Endothelial cell of umbilical vein (primary cell): ENCODE measurements at regions not wholly inside any gene's neighbourhood (a gene's known extent, or its start where the extent isn't known, plus 50 kb on each side); places are given as distances from the start of the nearest gene placed in this dataset.

Experiments
- BruUV-seq: library from RNA; stranded (reverse); fragments of 400-500 nt; replicated peaks from 2 replicates; lab custom pipeline; 2021; lab: Mats Ljungman, UMichigan
- CTCF ChIA-PET: fragments of 300-600, 350-600 bp; sonication (Branson Sonifier 250); formaldehyde crosslinking; loops from one replicate; lab custom pipeline; 2021; ENCODE audit warnings: antibody characterized with exemption, inconsistent platforms; lab: Charles Lee
- POLR2A ChIA-PET: fragments of 300-600, 350-600 bp; sonication (Branson Sonifier 250); formaldehyde crosslinking; loops from one replicate; lab custom pipeline; 2021; ENCODE audit warnings: antibody characterized with exemption, inconsistent platforms; lab: Charles Lee
- DNase-seq: peaks from one replicate; pipeline ENCODE4 v3.0.0-alpha.2; 2011; ENCODE audit warnings: low read depth, low spot score
- FAIRE-seq: peaks from 2 replicates; lab custom pipeline; 2011; peaks lifted over from hg19 to GRCh38; lab: Jason Lieb, UNC
- H2AFZ ChIP-seq: 2 replicates; pipeline ENCODE4 v1.6.0; 2012; ENCODE audit warnings: low read depth, low read length, control low read depth, inconsistent platforms
- H3K27ac ChIP-seq: 2 replicates; pipeline ENCODE4 v1.5.1; 2011; ENCODE audit warnings: low read depth, mild to moderate bottlenecking, control low read depth, low read length, moderate library complexity; ENCODE audit not compliant: insufficient read depth
- H3K27me3 ChIP-seq, 2 experiments: 2 replicates each; pipeline versions ENCODE4 v1.6.0 to v1.6.1; 2011; ENCODE audit warnings: low read length in 2 of 2, mixed read lengths in 1 of 2; ENCODE audit not compliant: control insufficient read depth in 2 of 2, insufficient read depth in 2 of 2
- H3K36me3 ChIP-seq, 2 experiments: 2 replicates in 1 of 2; 3 replicates in 1 of 2; pipeline ENCODE4 v1.5.1; 2011; ENCODE audit warnings: low read length in 2 of 2, mild to moderate bottlenecking in 1 of 2, moderate library complexity in 1 of 2; ENCODE audit not compliant: control insufficient read depth in 2 of 2, insufficient read depth in 2 of 2; ENCODE audit errors: extremely low read depth in 1 of 2
- H3K4me1 ChIP-seq: 3 replicates; pipeline ENCODE4 v1.5.1; 2011; ENCODE audit warnings: mild to moderate bottlenecking, low read length; ENCODE audit not compliant: control insufficient read depth, insufficient read depth; ENCODE audit errors: extremely low read depth
- H3K4me2 ChIP-seq: 2 replicates; pipeline ENCODE4 v1.6.1; 2011; ENCODE audit warnings: low read length, control low read depth, mixed read lengths; ENCODE audit not compliant: insufficient read depth
- H3K4me3 ChIP-seq, 3 experiments: fragments of 200-600 bp in 1 of 3; sonication (generic), shearing (Covaris generic) in 1 of 3; replicated peaks in 1 of 3; 2 replicates each; pipeline ENCODE4 v1.5.1; 2011 to 2016; ENCODE audit warnings: control low read depth in 3 of 3, low read length in 3 of 3, mild to moderate bottlenecking in 2 of 3, inconsistent platforms in 1 of 3, low read depth in 1 of 3, moderate library complexity in 1 of 3; ENCODE audit not compliant: insufficient read depth in 1 of 3
- H3K79me2 ChIP-seq: 2 replicates; pipeline ENCODE4 v1.6.0; 2012; ENCODE audit warnings: low read length, inconsistent platforms; ENCODE audit not compliant: control insufficient read depth, insufficient read depth
- H3K9ac ChIP-seq: replicated peaks from 2 replicates; pipeline ENCODE3; 2011; ENCODE audit warnings: low read length, control low read depth; ENCODE audit not compliant: insufficient read depth; ENCODE audit errors: extremely low read depth
- H3K9me1 ChIP-seq: replicated peaks from 3 replicates; pipeline ENCODE4 v1.6.0; 2011; ENCODE audit warnings: mild to moderate bottlenecking, low read length; ENCODE audit not compliant: control insufficient read depth, insufficient read depth; ENCODE audit errors: extremely low read depth
- H3K9me3 ChIP-seq: replicated peaks from 2 replicates; pipeline ENCODE4 v1.5.1; 2012; ENCODE audit warnings: low read length, inconsistent platforms; ENCODE audit not compliant: control insufficient read depth, insufficient read depth
- H4K20me1 ChIP-seq: replicated peaks from 2 replicates; pipeline ENCODE3; 2011; ENCODE audit warnings: mild to moderate bottlenecking, low read length; ENCODE audit not compliant: control insufficient read depth, insufficient read depth; ENCODE audit errors: extremely low read depth
- EZH2 ChIP-seq: IDR thresholded peaks from 2 replicates; pipeline ENCODE4 v1.6.1; 2012; ENCODE audit warnings: borderline replicate concordance, low read depth, mild to moderate bottlenecking, moderate library complexity, low read length, inconsistent platforms; ENCODE audit not compliant: severe bottlenecking
- FOS ChIP-seq: IDR thresholded peaks from 2 replicates; pipeline ENCODE4 v1.6.1; 2011; ENCODE audit warnings: mild to moderate bottlenecking, low read length, moderate library complexity, borderline replicate concordance; ENCODE audit not compliant: insufficient read depth
- GATA2 ChIP-seq: IDR thresholded peaks from 2 replicates; pipeline ENCODE4 v1.7.0; 2011; ENCODE audit warnings: low read depth, mild to moderate bottlenecking, moderate library complexity, mixed read lengths, low read length; ENCODE audit not compliant: insufficient read length, insufficient read depth
- JUN ChIP-seq: IDR thresholded peaks from 2 replicates; pipeline ENCODE4 v1.6.1; 2011; ENCODE audit warnings: borderline replicate concordance, low read depth; ENCODE audit not compliant: insufficient read length, insufficient read depth
- MYC ChIP-seq: IDR thresholded peaks from one replicate; pipeline ENCODE4 v1.6.1; 2011; ENCODE audit warnings: mild to moderate bottlenecking, low read depth, low read length
- POLR2A ChIP-seq: IDR thresholded peaks from 2 replicates; pipeline ENCODE4 v1.6.1; 2012; ENCODE audit warnings: low read depth, mild to moderate bottlenecking, control low read depth, low read length
- POLR2AphosphoS5 ChIP-seq: IDR thresholded peaks from 2 replicates; pipeline ENCODE4 v1.6.1; 2012; ENCODE audit warnings: low read depth, mild to moderate bottlenecking, control low read depth, low read length, moderate library complexity; ENCODE audit not compliant: insufficient read depth
- dilution Hi-C: fragments of 300-500 bp; cut with MboI; formaldehyde crosslinking; loops from one replicate; pipeline ENCODE4 v1.15.0; 2019; ENCODE audit warnings: low sequenced_read_pairs; ENCODE audit not compliant: extremely low pct_ligation_motif_present
- intact Hi-C: fragments of 100-400 bp; cut with micrococcal nuclease; formaldehyde crosslinking; loops from one replicate; pipeline ENCODE4 v1.10.0; 2022
- TF ChIP-seq, protein P1 (sequence below): IDR thresholded peaks from 2 replicates; pipeline ENCODE4 v1.6.1; 2011; ENCODE audit not compliant: insufficient read depth, insufficient read length
- TF ChIP-seq, protein P2 (sequence below), 2 donors: IDR thresholded peaks; 1 replicate in 1 of 2; 2 replicates in 1 of 2; pipeline ENCODE4 v1.5.1; 2011; ENCODE audit warnings: low read length in 2 of 2, mild to moderate bottlenecking in 2 of 2, moderate library complexity in 2 of 2, control low read depth in 1 of 2, inconsistent platforms in 1 of 2, low read depth in 1 of 2; ENCODE audit not compliant: insufficient read depth in 1 of 2; ENCODE audit errors: extremely low read depth in 1 of 2

GRCh38 chr21:16250273-16250672, 520.5 kb downstream of the USP25 start:
- no peak for FAIRE-seq

More at GRCh38 chr21:16250273-16250672, 520.5 kb downstream of the USP25 start:
- H3K4me3 ChIP-seq: no peak overlapping the region
- H2AFZ ChIP-seq: no peak overlapping the region
- H3K9ac ChIP-seq: no peak overlapping the region
- no peak overlapping the region for H3K27ac ChIP-seq
- H3K79me2 ChIP-seq: no peaks in the 10 kb centered on the region
- POLR2A ChIA-PET: no interaction called here
- no peaks in the 10 kb centered on the region for H3K27me3 ChIP-seq
- no peaks in the 10 kb centered on the region for H3K9me3 ChIP-seq
- CTCF ChIA-PET: interaction anchor here (0.6 to 1.2 kb wide), 3 partner anchors 9 to 54 kb away, joined by 3 read pairs; no protein-coding TSS in a partner anchor
- TF ChIP-seq POLR2A (no peak), JUN (no peak), FOS (no peak), POLR2AphosphoS5 (no peak), EZH2 (no peak), GATA2 (no peak), MYC (no peak)
- TF ChIP-seq, protein P1, sequence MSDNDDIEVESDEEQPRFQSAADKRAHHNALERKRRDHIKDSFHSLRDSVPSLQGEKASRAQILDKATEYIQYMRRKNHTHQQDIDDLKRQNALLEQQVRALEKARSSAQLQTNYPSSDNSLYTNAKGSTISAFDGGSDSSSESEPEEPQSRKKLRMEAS: no peak
- TF ChIP-seq, protein P2, sequence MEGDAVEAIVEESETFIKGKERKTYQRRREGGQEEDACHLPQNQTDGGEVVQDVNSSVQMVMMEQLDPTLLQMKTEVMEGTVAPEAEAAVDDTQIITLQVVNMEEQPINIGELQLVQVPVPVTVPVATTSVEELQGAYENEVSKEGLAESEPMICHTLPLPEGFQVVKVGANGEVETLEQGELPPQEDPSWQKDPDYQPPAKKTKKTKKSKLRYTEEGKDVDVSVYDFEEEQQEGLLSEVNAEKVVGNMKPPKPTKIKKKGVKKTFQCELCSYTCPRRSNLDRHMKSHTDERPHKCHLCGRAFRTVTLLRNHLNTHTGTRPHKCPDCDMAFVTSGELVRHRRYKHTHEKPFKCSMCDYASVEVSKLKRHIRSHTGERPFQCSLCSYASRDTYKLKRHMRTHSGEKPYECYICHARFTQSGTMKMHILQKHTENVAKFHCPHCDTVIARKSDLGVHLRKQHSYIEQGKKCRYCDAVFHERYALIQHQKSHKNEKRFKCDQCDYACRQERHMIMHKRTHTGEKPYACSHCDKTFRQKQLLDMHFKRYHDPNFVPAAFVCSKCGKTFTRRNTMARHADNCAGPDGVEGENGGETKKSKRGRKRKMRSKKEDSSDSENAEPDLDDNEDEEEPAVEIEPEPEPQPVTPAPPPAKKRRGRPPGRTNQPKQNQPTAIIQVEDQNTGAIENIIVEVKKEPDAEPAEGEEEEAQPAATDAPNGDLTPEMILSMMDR (IDR thresholded peaks at IDR 0.05; ENCODE audit: extremely low read depth in 1 of 2, insufficient read depth in 1 of 2, low read depth in 1 of 2, low read length in 2 of 2): no peak
- H3K4me2 ChIP-seq: no peak overlapping the region
- no TSS peak for BruUV-seq
- H3K9me1 ChIP-seq: no peaks in the 10 kb centered on the region
- intact Hi-C loops (no loop called here), dilution Hi-C loops (no loop called here)
- no peak for DNase-seq
- H3K36me3 ChIP-seq: no peaks in the 10 kb centered on the region
- H3K4me1 ChIP-seq: no peaks in the 10 kb centered on the region
- no peaks in the 10 kb centered on the region for H4K20me1 ChIP-seq
